ENCODE measurements at regions not wholly inside any gene's neighbourhood (a gene's known extent, or its start where the extent isn't known, plus 50 kb on each side); places are given as distances from the start of the nearest gene placed in this dataset.

DNA sequence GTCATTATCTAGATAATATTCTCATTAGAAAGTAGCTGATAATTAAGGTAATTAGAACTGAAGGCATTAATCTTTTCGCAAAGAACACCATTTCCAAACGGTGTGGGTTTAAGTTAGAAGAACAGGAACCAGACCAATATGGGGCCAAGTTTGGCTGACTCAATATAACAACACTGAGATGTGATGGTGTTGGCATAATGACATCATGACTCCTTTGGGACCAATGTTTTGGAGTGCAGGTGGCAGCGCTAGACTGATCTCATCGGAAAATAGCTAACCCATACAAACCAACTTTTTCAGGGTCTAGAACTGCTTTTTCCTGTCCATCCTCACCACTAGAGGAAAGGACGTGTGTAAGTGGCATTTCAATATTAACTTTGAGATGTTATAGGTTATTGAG is 1171.7 kb upstream of the ZEB2 start:
- no peak for DNase-seq

DNA sequence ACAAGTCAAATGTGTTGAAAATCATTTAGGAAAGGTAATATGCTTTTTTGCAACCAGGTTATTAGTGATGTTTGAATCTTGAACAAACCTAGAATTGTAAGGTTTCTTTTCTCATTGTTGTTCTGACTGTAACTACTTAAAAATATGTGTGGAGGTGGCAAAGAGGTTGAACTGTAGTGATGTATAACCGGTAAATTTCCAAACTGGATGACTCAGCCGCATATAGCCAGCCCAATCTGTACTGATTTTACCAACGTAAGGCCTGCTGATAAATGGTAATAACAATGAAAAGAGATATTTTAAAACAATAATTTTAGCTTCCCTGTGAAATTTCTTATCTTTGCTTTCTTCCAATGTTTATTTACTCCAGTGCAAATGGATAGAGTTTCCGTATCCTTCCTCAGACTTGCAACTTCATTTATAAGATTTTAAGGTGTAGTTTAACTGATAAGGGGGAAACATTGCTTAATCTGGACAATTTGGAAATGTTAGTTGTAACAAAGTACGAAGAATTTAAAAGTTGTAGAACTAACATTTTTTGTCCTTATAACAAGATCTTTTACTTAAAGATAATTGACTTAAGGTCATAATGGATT is 1170.4 kb upstream of the ZEB2 start:
- no peak for DNase-seq

DNA sequence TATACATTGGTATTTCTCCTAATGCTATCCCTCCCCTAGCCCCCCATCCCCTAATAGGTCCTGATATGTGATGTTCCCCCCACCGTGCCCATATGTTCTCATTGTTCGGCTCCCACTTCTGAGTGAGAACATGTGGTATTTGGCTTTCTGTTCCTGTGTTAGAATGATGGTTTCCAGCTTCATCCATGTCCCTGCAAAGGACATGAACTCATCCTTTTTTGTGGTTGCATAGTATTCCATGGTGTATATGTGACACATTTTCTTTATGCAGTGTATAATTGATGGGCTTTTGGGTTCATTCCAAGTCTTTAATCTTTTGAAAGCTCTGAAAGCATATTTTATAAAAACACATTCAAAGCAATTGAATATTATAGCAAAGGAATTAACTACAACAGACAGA is 1169.4 kb upstream of the ZEB2 start:
- no peak for DNase-seq

DNA sequence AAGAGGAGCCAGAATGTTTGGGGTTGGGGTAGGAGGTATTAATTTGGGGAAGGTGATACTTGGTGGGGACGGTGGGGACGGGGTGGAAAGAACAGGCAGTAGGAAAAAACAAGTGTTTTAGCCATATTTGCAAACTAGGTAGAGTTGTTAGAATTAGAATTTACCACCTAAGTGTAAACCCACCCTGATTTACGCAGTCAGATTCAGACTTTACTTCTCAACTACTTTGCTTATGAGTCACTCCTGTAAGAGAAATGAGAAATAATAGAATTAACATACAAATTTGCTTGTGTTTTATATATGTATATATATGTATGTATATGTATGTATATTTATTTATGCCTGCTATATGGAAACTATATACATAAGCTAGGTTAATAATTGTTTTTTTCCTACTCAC is 1168.2 kb upstream of the ZEB2 start:
- no peak for DNase-seq

DNA sequence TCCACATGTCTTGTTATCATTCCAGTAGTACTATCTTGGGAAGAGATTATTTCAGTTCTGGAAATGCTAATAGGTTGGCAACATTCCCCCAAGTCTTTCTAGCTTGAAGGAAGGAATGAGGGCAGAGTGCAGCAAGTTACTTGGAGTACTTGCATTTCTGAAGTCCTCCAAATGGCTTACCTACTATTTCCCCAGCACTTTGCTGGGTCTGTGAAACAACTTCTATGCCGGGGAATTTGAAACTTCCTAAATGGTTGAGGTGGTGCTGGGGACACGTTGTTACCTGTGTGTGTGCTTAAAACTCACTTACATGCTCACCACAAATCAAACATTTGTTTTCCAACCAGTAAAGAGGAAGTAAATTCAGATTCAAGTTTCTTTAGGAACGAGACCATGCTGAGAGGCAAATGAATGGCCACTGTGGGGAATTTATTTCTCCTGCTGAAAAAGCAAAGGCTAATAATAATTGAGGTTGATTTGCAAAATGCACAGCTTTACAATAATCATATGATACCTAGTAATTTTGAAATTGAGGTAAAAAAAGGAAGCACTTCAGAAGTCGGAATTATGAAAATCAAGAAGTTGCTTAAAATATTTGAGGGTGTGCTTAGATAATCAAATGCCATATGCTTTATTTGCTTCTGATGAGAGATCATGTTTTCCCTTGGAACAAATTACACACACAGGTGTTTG is 1167.7 kb upstream of the ZEB2 start:
- DNase-seq = no peak

DNA sequence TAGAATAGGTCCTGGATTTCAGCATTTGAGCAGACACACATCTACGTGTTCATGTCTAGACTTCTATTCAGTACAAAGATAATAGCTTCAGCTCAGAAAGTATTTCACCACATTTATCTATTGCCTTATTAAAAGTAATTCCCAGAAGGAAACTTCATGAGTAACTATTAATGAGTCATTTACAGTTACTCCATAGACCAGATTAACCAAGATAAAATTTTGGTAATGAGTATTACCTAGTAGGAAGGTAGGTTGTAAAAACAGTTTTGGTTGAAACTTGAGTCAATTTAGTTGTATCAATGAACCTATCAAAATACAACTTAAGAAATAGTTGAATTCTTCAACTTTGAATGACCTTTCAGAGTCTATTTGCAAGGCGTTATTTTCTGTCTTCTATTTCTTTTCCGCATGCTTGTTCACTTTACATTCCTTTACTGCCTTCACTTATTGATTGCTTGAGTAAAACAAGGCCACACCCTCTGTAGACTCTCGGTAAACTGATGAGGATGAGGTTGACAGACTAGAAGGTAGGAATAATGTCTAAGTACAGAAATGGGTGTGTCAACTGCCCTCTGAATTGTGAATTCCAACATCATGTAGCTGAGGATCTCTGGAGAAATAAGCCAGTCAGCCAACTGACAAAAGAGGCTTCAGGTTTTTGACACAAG is 1165.6 kb upstream of the ZEB2 start:
- DNase-seq = no peak

DNA sequence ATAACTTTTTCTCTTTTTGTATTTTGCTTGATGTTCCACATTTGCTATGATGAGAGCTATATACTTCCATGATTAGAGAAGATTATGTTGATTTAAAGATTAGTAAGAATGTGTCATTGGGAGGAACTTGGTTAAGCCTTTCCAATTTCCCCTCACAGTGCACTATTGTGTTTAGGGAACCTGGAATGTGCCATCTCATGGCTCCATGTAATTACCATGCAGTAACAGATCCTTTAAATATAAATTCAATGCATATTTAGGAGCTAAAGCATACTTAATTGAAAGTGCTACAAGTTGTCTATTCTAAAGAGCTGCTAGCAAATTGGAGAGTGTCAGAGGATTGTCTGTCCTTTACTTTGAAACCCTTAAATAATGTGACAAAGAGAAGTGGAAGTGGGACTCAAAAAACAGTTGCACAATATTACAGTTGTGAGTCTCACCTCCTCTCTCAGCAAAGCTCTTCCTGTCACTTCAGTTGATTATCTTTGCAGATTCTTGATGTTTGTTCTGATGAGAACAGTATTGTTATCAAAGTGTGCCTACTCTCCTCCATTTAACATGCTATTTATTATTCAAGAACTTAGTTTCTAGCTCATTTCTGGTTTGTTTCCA is 1162.7 kb upstream of the ZEB2 start:
- DNase-seq = no peak

DNA sequence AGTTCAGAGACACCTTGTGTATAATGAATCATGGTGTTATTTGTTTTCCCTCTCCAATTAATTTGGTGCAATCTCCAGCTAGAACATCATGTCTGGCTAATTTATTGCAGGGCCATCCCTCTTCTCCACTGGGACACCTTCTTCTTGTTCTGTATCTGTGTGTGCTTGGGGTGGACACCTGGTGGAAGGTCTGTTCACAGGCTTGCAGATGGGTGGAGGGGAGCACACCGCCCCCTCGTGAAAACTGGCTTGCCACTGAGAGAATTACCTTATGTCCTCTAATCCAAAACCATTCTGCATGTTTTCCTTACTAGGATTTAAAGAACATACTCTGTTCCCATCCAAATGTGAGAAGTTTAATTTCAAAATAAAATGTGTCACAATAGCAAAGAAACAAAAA is 1160.4 kb upstream of the ZEB2 start:
- no peak for DNase-seq

DNA sequence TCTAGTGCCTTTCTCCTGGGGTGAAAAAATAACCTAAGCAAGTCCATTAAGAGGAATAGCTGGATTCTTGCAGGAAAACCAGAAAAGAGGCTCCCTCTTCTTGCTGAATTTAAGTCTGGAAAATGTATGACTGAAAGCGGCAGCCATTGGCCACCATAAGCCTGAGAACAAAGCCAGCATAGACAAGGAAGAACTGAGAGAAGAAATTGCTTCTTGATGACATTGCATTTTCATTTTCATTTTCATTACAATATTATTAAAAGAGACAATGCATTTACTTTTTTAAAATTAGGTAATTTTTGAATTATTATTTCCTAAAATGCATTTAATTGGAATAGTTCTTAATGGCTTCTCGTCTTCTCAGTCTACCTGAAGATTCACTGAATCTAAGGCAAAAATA is 1157.5 kb upstream of the ZEB2 start:
- no peak for DNase-seq

DNA sequence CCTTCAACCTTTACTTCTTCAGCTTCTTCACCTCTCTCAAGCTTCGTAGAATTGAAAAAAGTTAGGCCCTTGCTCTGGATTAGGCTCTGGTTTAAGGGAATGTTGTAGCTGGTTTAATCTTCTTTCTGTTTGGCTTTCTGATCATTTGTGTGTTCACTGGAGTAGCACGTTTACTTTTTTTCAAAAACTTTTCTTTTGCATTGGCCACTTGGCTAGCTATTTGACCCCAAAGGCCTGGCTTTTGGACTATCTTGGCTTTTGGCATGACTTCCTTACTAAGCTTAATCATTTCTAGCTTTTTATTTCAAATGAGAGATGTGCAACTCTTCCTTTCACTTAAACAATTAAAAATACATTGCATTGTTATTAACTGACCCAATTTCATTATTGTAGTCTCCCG is 1154.8 kb upstream of the ZEB2 start:
- no peak for DNase-seq

DNA sequence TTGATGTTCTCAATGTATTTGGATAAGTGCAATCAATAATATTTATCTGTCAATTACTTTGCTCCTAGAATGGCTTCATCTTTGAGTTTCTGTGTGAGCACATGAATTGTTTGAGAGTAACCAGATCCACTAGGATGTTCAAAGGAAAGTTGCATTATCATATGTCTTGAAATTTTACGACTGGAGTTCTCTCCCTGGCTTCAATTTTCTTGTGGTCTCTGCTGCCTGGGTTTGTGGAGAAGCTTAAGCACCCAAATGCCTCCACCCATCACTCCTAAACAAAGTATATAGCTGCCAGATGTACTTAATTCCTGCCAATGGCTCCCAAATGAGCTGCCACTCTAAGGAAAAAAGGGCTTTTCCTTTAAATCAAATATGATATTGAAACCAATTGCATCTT is 1149.4 kb upstream of the ZEB2 start:
- no peak for DNase-seq

DNA sequence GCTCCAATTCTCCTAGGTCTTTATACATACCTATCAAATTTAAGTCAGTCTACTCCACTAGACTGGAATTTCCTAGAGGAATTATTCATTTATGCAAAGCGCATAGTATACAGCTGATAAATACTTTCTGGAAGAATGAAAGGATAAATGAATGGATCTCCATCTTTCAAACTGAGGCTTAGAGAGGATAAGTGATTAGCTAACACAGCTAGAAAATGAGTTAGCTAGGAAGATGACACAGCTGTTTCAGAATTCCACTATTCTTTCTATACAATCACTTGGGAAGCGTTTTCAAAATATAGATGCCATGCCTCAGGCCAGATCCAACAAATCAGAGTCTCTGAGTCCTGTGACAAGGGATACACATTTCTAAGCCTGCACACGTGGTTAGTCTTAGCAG is 1146.6 kb upstream of the ZEB2 start:
- DNase-seq = no peak

DNA sequence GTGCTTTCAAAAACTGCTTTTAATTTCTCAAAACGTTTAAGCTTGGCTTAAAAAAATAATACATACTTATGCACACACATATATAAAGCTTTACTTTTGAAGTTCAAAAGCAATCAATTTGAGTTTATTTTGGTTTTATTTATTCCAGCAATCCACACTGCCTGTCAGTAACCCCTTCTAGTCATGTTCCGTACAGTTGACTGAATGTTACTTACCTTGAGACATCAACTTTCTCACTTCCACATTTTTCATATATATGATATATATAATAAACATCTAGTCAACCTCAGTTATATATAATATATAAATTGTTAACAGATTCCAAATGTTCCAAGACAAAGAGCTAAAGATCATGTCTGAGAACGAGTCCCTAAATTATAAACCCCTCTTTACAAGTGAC is 1137.3 kb upstream of the ZEB2 start:
- no peak for DNase-seq

DNA sequence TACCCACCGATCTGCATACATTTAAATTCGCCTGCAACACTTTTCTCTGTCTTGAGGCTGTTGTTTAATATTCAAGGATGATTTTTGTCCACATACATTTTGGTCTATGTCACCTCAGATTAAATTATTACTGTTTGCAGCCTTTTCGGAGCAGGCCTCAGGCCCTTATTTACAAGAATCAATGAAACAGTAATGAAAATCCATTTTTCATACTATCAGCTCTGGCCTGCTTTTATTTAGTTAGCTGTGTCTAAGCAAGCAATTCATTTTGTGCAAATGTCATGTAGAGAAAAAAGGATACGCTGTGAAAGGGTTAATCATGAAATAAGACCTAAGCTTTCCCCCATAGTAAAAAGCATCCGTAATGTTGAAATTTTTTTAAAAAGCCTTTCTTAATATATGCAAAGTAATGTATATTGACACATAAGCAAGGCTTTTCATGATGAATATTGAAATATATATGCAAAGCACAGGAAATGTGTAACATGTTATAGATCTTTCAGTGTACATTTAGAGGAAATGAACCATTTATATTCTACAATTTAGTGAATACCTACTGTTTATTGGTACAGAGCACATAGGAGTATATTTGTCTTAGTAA is 1135.3 kb upstream of the ZEB2 start:
- DNase-seq = no peak

DNA sequence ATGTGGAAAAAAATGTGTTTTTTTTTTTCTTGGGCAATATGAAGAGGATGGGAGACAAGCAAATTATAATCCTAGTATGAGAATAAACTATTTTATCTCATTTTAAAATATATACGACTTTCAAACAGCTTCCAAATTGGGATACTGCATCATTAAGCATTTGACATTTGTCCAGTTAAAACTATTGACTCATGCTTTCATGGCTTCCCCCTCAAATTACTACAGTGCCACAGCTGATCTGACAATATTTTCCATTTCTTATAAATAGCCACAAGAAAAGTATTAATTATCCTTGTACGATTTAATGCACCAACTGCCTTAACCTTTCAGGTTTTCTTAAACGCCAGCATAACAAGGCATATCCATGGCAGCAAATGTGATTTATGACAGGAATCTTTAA is 1134.8 kb upstream of the ZEB2 start:
- DNase-seq = no peak

DNA sequence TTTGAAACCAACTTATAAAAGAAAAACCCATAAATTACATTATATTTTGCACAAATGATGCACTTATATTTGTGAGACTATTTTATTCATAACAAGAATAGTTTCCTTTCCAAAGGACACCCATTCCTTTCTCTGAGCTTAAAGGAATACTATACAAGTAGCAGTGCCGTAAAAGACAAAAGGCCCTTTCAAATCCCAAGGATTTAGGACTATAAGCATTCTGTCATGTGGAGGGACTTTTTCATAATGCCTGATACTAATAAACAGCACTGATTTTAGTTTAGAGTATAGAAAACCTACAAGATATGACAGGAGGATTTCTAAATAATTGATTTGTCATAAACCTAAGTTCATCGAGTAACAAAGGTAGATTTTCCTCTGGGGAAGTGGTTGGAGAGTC is 1134.2 kb upstream of the ZEB2 start:
- DNase-seq = no peak

DNA sequence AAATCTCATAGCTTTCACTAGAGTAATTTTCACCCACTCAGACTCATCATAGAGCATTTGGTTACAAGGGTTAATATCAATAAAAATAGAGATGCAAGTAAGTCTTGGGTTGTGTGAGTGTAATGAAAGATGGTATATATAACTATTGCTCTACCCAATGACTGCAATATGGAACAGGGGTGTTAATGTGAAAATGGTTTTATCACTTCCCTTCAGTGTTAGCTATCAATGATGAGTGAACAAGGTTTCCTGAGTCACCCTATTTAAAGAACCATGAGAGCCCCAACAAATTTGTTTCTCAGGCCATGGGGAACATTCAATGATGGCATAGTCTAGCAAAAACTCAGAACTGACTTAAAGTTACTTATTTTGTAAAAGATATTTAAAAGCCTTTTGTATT is 1133.6 kb upstream of the ZEB2 start:
- DNase-seq = no peak

DNA sequence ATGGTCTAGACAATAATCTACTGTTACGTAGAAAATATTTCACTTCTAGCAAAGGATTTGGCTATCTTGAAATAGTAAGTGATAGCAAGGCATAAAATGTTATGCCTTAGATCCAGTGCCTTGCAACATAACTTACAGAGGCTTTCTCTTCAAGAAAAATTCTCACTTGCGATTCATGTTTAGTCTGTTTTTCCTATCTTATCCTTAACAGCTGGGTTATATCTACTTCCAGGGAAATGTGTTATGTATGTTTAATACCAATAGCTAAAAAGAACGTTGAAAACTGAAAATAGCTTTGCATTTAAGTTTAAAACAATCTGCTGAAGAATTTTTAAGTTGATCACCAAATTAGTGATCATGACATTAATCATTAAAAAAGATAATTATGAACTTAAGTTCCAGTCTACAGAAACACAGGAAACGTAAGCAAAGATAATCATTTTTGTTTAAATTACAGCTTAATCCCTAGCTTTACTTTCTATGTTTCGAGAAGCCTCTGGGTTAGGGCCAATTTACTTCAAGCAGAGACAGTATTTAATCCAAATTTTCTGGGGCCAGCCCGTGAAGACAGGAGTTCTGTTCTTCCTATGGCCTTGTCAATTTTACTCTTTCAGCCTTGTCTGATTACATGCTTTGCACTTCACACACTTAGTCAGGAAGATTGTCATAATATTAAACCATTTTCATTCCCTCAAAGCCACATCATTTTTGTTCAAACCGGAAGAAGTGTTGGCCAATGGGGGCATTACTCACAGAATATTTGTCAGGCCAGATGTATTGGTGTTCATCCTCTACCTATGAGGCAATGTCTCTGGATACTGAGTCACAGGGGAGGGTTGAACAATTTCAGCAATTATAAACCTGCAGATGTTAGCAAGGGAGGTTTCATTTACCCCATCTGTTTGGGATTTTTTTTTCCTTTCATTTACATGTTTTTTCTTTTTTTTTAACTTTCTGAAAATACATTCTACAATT is 1132.9 kb upstream of the ZEB2 start:
- DNase-seq = no peak

DNA sequence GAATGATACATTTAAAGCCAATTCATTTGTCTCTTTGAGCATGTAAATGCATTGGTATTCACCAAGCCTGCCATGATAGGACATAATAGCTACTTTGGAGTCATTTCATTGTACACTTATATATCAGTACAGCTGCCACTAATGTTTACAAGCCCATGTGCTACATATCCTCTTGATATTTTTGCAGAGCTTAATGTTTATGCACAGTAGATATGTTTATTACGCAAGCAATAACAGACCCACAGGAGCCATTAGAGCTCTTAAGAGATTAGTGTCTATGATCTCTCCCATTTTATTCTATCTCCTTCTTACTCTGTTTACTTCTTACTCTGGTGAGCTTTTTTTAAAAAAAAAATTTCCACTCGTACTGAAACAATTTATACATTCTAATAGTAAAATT is 1132.1 kb upstream of the ZEB2 start:
- no peak for DNase-seq

DNA sequence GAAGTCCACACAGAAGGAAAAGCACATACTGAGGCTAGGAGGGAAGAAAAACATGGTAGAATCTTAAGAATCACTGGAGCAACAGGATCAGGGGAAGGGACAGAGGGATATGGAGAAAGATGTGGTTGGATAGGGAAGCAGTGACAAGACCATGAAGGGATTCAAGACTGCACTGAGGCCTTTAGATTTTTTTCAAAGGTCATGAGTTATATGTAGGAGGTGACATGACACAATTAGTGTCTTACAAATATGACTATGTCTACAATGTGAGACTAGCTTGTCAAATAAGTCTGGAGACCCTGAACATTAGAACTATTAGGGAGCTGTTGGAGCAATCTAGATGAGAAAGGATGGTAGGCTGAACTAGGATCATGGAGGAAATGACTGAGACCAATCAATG is 1130.3 kb upstream of the ZEB2 start:
- no peak for DNase-seq

DNA sequence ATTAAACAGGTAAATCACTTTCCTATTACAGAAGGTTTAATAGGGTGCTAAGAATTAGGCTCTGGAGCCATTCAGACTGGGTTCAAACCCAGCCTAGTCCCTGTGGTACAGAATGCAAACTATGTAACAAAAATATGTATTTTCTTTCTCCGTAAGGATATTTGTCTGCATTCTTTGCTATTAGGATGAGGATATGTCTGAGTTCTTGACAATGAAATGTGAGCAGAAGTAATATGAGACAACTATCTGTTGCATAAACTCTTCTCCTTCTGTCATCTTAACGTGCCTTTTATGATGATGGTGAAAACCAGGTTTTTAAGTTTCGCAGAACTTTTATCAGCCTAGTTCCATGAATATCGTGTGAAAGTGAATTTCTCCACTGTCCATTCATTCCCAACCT is 1129.1 kb upstream of the ZEB2 start:
- DNase-seq = no peak

DNA sequence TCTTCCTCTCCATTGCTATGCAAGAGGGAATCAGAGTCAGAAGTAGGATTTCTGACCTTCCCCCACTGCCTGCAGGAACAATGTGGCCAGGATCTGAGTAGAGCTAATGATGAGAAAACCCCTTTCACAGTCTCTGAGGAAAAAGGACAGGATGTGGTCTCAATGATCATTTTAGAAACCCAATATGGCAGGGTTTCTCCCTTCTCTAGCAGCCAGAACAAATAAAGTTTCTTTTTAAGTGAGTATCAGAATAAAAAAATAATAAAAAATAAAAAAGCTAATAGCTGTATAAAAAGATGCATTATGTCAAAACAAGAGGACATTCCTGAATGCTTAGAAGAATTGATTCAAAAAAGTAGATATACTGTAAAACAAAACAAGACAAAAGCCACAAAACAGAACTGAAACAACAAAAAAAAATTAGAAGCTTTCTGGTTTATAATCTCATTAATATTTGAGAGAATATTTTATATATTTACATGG is 1124.9 kb upstream of the ZEB2 start:
- DNase-seq = no peak

All from activated naive CD4-positive, alpha-beta T cell (primary cell).